Endodermal cell (in vitro differentiated cells): ENCODE measurements at regions not wholly inside any gene's neighbourhood (a gene's known extent, or its start where the extent isn't known, plus 50 kb on each side); places are given as distances from the start of the nearest gene placed in this dataset.
"Not testable (repeated sequence)": the region's sequence is repeated elsewhere in the genome, so short reads cannot be mapped to it uniquely, and the experiment has no call there.

Source experiments
- DNase-seq: peaks from one replicate; pipeline ENCODE4 v3.0.0-alpha.2; 2017
- H3K27ac ChIP-seq: 2 replicates; pipeline ENCODE4 v1.5.1; 2013; ENCODE audit warnings: mild to moderate bottlenecking, low read depth, low read length, moderate library complexity
- H3K27me3 ChIP-seq: 2 replicates; pipeline ENCODE4 v1.6.1; 2013; ENCODE audit warnings: mild to moderate bottlenecking, low read length, moderate library complexity; ENCODE audit not compliant: insufficient read depth, control insufficient read depth, poor library complexity, severe bottlenecking
- H3K36me3 ChIP-seq: 2 replicates; pipeline ENCODE4 v1.7.0; 2013; ENCODE audit warnings: mild to moderate bottlenecking, low read length, moderate library complexity; ENCODE audit not compliant: control insufficient read depth, insufficient read depth
- H3K4me1 ChIP-seq: one replicate; pipeline ENCODE4 v1.7.0; 2013; ENCODE audit warnings: low read length; ENCODE audit not compliant: control insufficient read depth, insufficient read depth
- H3K4me3 ChIP-seq: 2 replicates; pipeline ENCODE4 v1.5.1; 2013; ENCODE audit warnings: mild to moderate bottlenecking, low read length, moderate library complexity
- H3K9ac ChIP-seq: 2 replicates; pipeline ENCODE4 v1.6.1; 2013; ENCODE audit warnings: mild to moderate bottlenecking, low read length, moderate library complexity; ENCODE audit not compliant: poor library complexity, severe bottlenecking; ENCODE audit errors: extremely low read depth
- H3K9me3 ChIP-seq: 2 replicates; pipeline ENCODE4 v1.6.1; 2013; ENCODE audit warnings: mild to moderate bottlenecking, low read length, moderate library complexity; ENCODE audit not compliant: control insufficient read depth
- H3K27ac Mint-ChIP-seq: 2 replicates; pipeline ENCODE4 v1.8.0; 2020; ENCODE audit warnings: mixed read lengths
- H3K27me3 Mint-ChIP-seq: 2 replicates; pipeline ENCODE4 v1.8.0; 2021; ENCODE audit warnings: mild to moderate bottlenecking, mixed read lengths; ENCODE audit not compliant: insufficient read depth
- H3K36me3 Mint-ChIP-seq: 2 replicates; pipeline ENCODE4 v1.8.0; 2020; ENCODE audit warnings: low read depth, mixed read lengths
- H3K4me1 Mint-ChIP-seq: 2 replicates; pipeline ENCODE4 v1.8.0; 2020; ENCODE audit warnings: mixed read lengths
- H3K4me3 Mint-ChIP-seq: 2 replicates; pipeline ENCODE4 v1.8.0; 2020; ENCODE audit warnings: mild to moderate bottlenecking, moderate library complexity, mixed read lengths
- H3K9me3 Mint-ChIP-seq: 2 replicates; pipeline ENCODE4 v1.8.0; 2020; ENCODE audit warnings: mild to moderate bottlenecking, mixed read lengths
- CTCF ChIP-seq: fragments of 200-600 bp; sonication (generic); conservative IDR thresholded peaks from 2 replicates; pipeline ENCODE4 v1.5.0; 2021; ENCODE audit warnings: antibody characterized with exemption, mild to moderate bottlenecking
- WGBS, 2 experiments: methylation state at CpG; one replicate each; pipeline versions ENCODE4 v1.1.5 to v1.1.7; 2013; ENCODE audit warnings: missing lambda C conversion rate in 2 of 2, mixed read lengths in 1 of 2; ENCODE audit not compliant: insufficient coverage in 1 of 2, insufficient read length in 1 of 2; 5-methylcytosine and 5-hydroxymethylcytosine counted together

DNA sequence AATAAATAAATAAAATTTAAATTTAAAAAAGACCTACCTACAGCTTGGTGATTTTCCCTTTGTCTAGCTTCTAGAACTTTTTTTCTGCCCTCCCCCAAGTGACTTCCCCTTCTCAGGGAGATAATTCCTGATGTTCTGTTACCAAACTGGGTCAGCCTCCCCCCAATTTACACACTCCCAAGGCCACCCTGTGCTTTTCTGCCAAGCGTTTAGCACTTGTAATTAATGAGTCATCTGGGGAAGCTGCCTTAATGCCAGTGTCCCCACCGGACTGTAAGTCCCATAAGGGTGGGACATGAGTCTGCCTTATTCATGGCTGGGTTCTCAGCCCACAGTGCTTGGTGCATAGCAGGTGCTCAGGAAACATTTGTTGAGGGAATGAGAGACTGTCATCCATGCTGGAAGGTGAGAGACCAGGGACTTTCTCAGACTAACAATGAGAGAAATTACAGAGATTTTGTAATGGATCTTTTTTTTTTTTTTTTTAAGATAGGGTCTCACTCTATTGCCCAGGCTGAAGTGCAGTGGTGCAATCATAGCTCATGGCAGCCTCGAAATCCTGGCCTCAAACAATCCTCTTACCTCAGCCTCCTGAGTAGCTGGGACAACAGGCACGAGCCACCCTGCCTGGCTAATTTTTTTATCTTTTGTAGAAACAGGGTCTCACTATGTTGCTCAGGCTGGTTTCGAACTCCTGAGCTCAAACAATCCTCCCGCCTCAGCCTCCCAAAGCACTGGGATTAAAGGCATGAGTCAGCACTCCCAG, 106.8 kb downstream of the PHETA1 start:
- Mint-ChIP-seq H3K4me3 (no peak overlapping the region), H3K27ac (no peak overlapping the region), H3K4me1 (peaks cover 2% of the 10 kb centered on the region), H3K36me3 (peaks cover 7% of the 10 kb centered on the region), H3K9me3 (no peaks in the 10 kb centered on the region), H3K27me3 (no peaks in the 10 kb centered on the region)
- Histone ChIP-seq H3K9ac (no peak overlapping the region), H3K9me3 (no peaks in the 10 kb centered on the region), H3K36me3 (peaks cover 5% of the 10 kb centered on the region), H3K27me3 (no peaks in the 10 kb centered on the region), H3K4me3 (no peak overlapping the region), H3K27ac (no peak overlapping the region), H3K4me1 (no peaks in the 10 kb centered on the region)
- TF ChIP-seq CTCF = no peak
- no peak for DNase-seq
- 83 to 91% methylated on average over 3 to 6 of the region's 6 CpGs for WGBS, 2 experiments

DNA sequence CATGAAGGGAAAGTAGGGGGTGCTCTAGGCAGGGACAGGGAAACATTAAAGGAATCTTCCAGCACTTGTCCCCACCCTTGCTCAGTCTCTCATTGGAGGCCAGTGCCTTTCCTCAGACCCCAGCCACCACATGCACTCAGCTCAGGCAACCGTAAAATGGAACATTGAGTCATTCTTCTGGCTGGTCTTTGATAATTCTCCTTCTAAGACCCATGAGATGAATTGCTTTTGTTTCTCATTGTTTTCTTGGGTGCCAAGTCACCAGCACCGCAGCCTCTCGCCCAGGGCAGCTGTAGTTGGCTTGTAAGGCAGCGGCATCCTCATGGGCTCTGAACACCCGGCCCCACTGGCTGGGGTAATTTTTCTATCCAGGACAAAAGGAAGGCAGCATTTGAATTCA, 108.2 kb downstream of the PHETA1 start:
- peaks cover 5% of the 10 kb centered on the region for H3K36me3 ChIP-seq
- no peak overlapping the region for H3K9ac ChIP-seq
- H3K27ac ChIP-seq = no peak overlapping the region
- WGBS, 2 experiments = 85 to 92% methylated on average over 3 to 5 of the region's 5 CpGs
- no peaks in the 10 kb centered on the region for H3K4me1 ChIP-seq
- Mint-ChIP-seq H3K9me3 (no peaks in the 10 kb centered on the region), H3K4me3 (no peak overlapping the region), H3K27me3 (peaks cover 3% of the 10 kb centered on the region), H3K27ac (no peak overlapping the region), H3K4me1 (peaks cover 2% of the 10 kb centered on the region), H3K36me3 (peaks cover 7% of the 10 kb centered on the region)
- no peaks in the 10 kb centered on the region for H3K9me3 ChIP-seq
- no peak overlapping the region for H3K4me3 ChIP-seq
- H3K27me3 ChIP-seq = no peaks in the 10 kb centered on the region
- no peak for DNase-seq
- no peak for TF ChIP-seq CTCF

GRCh38 chr12:111259231-111259630, 109.7 kb downstream of the PHETA1 start:
- Histone ChIP-seq H3K9ac (no peak overlapping the region), H3K4me3 (no peak overlapping the region), H3K27ac (no peak overlapping the region), H3K9me3 (no peaks in the 10 kb centered on the region), H3K27me3 (no peaks in the 10 kb centered on the region), H3K36me3 (peaks cover under 1% of the 10 kb centered on the region), H3K4me1 (no peaks in the 10 kb centered on the region)
- no peak for TF ChIP-seq CTCF
- Mint-ChIP-seq H3K27me3 (peaks cover 3% of the 10 kb centered on the region), H3K27ac (no peak overlapping the region), H3K4me1 (peaks cover 2% of the 10 kb centered on the region), H3K9me3 (no peaks in the 10 kb centered on the region), H3K4me3 (no peak overlapping the region), H3K36me3 (peaks cover 3% of the 10 kb centered on the region)
- WGBS, 2 experiments = 85 to 91% methylated on average over 4 of the region's 4 CpGs
- no peak for DNase-seq

DNA sequence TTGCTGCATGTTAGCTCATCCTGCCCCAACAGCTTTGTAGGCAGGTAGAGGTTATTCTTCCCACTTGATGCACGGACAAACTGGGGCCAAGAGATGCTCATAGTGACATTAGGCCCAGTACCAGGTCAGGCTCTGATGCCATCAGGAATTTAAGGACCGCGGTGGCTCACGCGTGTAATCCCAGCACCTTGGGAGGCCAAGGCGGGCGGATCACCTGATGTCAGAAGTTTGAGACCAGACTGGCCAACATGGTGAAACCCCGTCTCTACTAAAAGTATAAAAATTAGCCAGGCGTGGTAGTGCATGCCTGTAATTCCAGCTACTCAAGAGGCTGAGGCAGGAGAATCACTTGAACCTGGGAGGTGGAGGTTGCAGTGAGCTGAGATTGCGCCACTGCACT, 110.8 kb downstream of the PHETA1 start:
- H3K27me3 ChIP-seq = not testable (repeated sequence)

More for the DNA sequence above, 110.8 kb downstream of the PHETA1 start:
- H3K27ac ChIP-seq, H3K36me3 ChIP-seq, H3K27me3 Mint-ChIP-seq, H3K4me1 Mint-ChIP-seq, H3K9me3 ChIP-seq, DNase-seq, H3K4me3 ChIP-seq, H3K36me3 Mint-ChIP-seq, H3K4me3 Mint-ChIP-seq, H3K4me1 ChIP-seq, H3K27ac Mint-ChIP-seq, H3K9ac ChIP-seq, H3K9me3 Mint-ChIP-seq: not testable (repeated sequence)
- 96 to 97% methylated on average over 8 to 10 of the region's 10 CpGs for WGBS, 2 experiments
